ENCODE measurements at regions not wholly inside any gene's neighbourhood (a gene's known extent, or its start where the extent isn't known, plus 50 kb on each side); places are given as distances from the start of the nearest gene placed in this dataset.

DNA sequence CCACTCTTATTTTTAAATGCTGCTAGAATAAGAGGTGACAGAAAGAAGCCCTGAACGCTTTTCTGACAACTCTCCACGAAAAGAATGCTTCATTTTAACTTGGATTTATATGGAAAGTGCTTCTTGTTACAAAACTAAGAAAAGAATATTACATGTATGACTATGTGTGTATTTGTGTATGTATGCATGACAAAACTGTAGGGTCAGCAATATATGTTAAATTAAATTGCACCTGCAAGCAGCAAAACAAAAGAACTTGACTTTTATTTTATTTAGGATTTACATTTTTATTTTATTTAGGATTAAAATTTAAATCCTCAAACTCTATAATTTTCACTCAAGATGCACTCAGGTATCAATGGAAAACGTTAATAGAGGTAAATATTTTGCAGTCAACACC lies 187.1 kb downstream of the NR4A2 start:
- WGBS, 2 experiments (ENCODE audit: extremely low coverage in 1 of 2, insufficient coverage in 1 of 2, insufficient read length in 1 of 2, insufficient replicate concordance in 2 of 2, low coverage in 1 of 2, low lambda C conversion rate in 2 of 2, missing lambda C conversion rate in 1 of 2): 93% methylated on average over 3 of the region's 3 CpGs; no CpG with 5 or more reads in 1 of the 2 experiments
- CTCF ChIA-PET (ENCODE audit: partially characterized antibody): interaction anchor here (1.6 kb wide), 1 partner anchor 16 kb away, joined by 5 read pairs; no protein-coding TSS in a partner anchor
- DNase-seq (ENCODE audit: low read depth in 1 of 2, low spot score in 2 of 2): no peak

More for the DNA sequence above, 187.1 kb downstream of the NR4A2 start:
- no peak overlapping the region for H3K9ac ChIP-seq (replicated peaks in 1 of 4; ENCODE audit: extremely low read depth in 1 of 4, low read depth in 3 of 4, low read length in 3 of 4)
- no peak overlapping the region for H3K4me2 ChIP-seq (ENCODE audit: insufficient read depth in 1 of 2, low read depth in 2 of 2, low read length in 2 of 2)
- no peak overlapping the region for H2BK20ac ChIP-seq (ENCODE audit: low read length)
- no peak overlapping the region for H3K27ac ChIP-seq (ENCODE audit: low read depth, low read length)
- POLR2A ChIA-PET (ENCODE audit: partially characterized antibody): interaction anchor here (1.1 to 2.2 kb wide), 2 partner anchors 10 to 18 kb away, joined by 4 to 7 read pairs; no protein-coding TSS in a partner anchor
- H3K23ac ChIP-seq (ENCODE audit: insufficient read length): no peak overlapping the region
- 0 out of 4 replicates have a peak, but pooled peaks cover 0 to 3% of the 10 kb centered on the region in 2 experiments for H3K9me3 ChIP-seq (ENCODE audit: insufficient read depth in 2 of 2, low read depth in 1 of 2, low read length in 1 of 2)
- no peak overlapping the region for H2BK15ac ChIP-seq (ENCODE audit: low read length)
- no peak overlapping the region for H3K4ac ChIP-seq (replicated peaks; ENCODE audit: insufficient read length, low read depth, low read length)
- no peak overlapping the region for H2BK12ac ChIP-seq (ENCODE audit: low read depth, low read length)
- no peak overlapping the region for H2BK5ac ChIP-seq (ENCODE audit: low read depth, low read length)
- no peaks in the 10 kb centered on the region for H3K79me2 ChIP-seq (ENCODE audit: control insufficient read depth in 1 of 2, insufficient read depth in 2 of 2, low read length in 2 of 2)
- no peak overlapping the region for H2AFZ ChIP-seq (ENCODE audit: low read length)
- H4K20me1 ChIP-seq (replicated peaks in 1 of 2; ENCODE audit: control insufficient read depth in 1 of 2, insufficient read depth in 2 of 2, low read length in 2 of 2): no peaks in the 10 kb centered on the region
- no peak for FAIRE-seq
- no peak overlapping the region for H3K4me3 ChIP-seq (ENCODE audit: extremely low read depth in 1 of 4, insufficient read depth in 2 of 4, low read depth in 3 of 4, low read length in 4 of 4)
- no peak overlapping the region for H3K18ac ChIP-seq (ENCODE audit: extremely low read depth, low read length)
- no peak overlapping the region for H4K8ac ChIP-seq (ENCODE audit: extremely low read depth, insufficient read depth, low read length)
- no peaks in the 10 kb centered on the region for H3K4me1 ChIP-seq (replicated peaks in 1 of 4; ENCODE audit: control insufficient read depth in 3 of 4, insufficient read depth in 4 of 4, low read length in 3 of 4)
- no peaks in the 10 kb centered on the region for H3K23me2 ChIP-seq (ENCODE audit: low read depth, low read length)
- TF ChIP-seq, protein P1, sequence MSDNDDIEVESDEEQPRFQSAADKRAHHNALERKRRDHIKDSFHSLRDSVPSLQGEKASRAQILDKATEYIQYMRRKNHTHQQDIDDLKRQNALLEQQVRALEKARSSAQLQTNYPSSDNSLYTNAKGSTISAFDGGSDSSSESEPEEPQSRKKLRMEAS (IDR thresholded peaks at IDR 0.05): no peak
- no peak for TF ChIP-seq POLR2AphosphoS5 (IDR thresholded peaks at IDR 0.05; ENCODE audit: low read depth, low read length)
- TF ChIP-seq TBP (IDR thresholded peaks at IDR 0.05; ENCODE audit: low read depth, low read length): no peak
- TF ChIP-seq, protein P2, sequence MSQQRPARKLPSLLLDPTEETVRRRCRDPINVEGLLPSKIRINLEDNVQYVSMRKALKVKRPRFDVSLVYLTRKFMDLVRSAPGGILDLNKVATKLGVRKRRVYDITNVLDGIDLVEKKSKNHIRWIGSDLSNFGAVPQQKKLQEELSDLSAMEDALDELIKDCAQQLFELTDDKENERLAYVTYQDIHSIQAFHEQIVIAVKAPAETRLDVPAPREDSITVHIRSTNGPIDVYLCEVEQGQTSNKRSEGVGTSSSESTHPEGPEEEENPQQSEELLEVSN (IDR thresholded peaks at IDR 0.05): no peak
- TF ChIP-seq, protein P3, sequence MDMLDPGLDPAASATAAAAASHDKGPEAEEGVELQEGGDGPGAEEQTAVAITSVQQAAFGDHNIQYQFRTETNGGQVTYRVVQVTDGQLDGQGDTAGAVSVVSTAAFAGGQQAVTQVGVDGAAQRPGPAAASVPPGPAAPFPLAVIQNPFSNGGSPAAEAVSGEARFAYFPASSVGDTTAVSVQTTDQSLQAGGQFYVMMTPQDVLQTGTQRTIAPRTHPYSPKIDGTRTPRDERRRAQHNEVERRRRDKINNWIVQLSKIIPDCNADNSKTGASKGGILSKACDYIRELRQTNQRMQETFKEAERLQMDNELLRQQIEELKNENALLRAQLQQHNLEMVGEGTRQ (IDR thresholded peaks at IDR 0.05; ENCODE audit: low read length): no peak
- TF ChIP-seq SP4 (IDR thresholded peaks at IDR 0.05; ENCODE audit: low read length): no peak
- no peak overlapping the region for H2BK120ac ChIP-seq (replicated peaks; ENCODE audit: low read depth, low read length)
- no peak overlapping the region for H3K56ac ChIP-seq (replicated peaks; ENCODE audit: insufficient read length, low read depth, low read length)
- no peak overlapping the region for H3K14ac ChIP-seq (ENCODE audit: insufficient read length)
- H4K5ac ChIP-seq (ENCODE audit: insufficient read length, low read depth, low read length): no peak overlapping the region
- no peaks in the 10 kb centered on the region for H3K79me1 ChIP-seq (ENCODE audit: low read depth, low read length)
- no peak overlapping the region for H4K91ac ChIP-seq (replicated peaks; ENCODE audit: insufficient read length, low read length)
- no peaks in the 10 kb centered on the region for H3K36me3 ChIP-seq (ENCODE audit: control insufficient read depth in 2 of 4, insufficient read depth in 4 of 4, low read length in 3 of 4)
- no peak overlapping the region for H2AK5ac ChIP-seq (ENCODE audit: low read depth, low read length)
- H3K27me3 ChIP-seq (replicated peaks in 1 of 4; ENCODE audit: control insufficient read depth in 3 of 4, extremely low read depth in 1 of 4, insufficient read depth in 3 of 4, low read length in 3 of 4): no peaks in the 10 kb centered on the region

Measured in H1 (cell line).